Neural progenitor cell (in vitro differentiated cells): ENCODE measurements at regions not wholly inside any gene's neighbourhood (a gene's known extent, or its start where the extent isn't known, plus 50 kb on each side); places are given as distances from the start of the nearest gene placed in this dataset.

Source experiments
- DNase-seq: peaks from one replicate; pipeline ENCODE4 v3.0.0-alpha.2; 2016; ENCODE audit warnings: low spot score
- H2AFZ ChIP-seq: fragments of 200-600 bp; sonication (generic); replicated peaks from 2 replicates; pipeline ENCODE4 v1.6.1; 2016; ENCODE audit warnings: antibody characterized with exemption
- H3F3A ChIP-seq: fragments of 200-600 bp; sonication (generic); 2 replicates; pipeline ENCODE4 v1.6.1; 2016; ENCODE audit warnings: antibody characterized with exemption, low read depth
- H3K27ac ChIP-seq: fragments of 200-600 bp; sonication (generic); 2 replicates; pipeline ENCODE4 v1.5.1; 2016; ENCODE audit warnings: mild to moderate bottlenecking
- H3K27me3 ChIP-seq: fragments of 200-600 bp; sonication (generic); 2 replicates; pipeline ENCODE4 v1.6.1; 2016; ENCODE audit warnings: mild to moderate bottlenecking, moderate library complexity
- H3K36me3 ChIP-seq: fragments of 200-600 bp; sonication (generic); 2 replicates; pipeline ENCODE4 v1.5.1; 2016
- H3K4me1 ChIP-seq: fragments of 200-600 bp; sonication (generic); 2 replicates; pipeline ENCODE4 v1.6.1; 2016; ENCODE audit warnings: mixed run types
- H3K4me2 ChIP-seq: fragments of 200-600 bp; sonication (generic); 2 replicates; pipeline ENCODE4 v1.6.1; 2016
- H3K4me3 ChIP-seq: fragments of 200-600 bp; sonication (generic); 2 replicates; pipeline ENCODE4 v1.5.1; 2016
- H3K79me2 ChIP-seq: fragments of 200-600 bp; sonication (generic); 2 replicates; pipeline ENCODE4 v1.6.1; 2016; ENCODE audit warnings: low read depth
- H3K9ac ChIP-seq: fragments of 200-600 bp; sonication (generic); 2 replicates; pipeline ENCODE4 v1.6.1; 2016
- H3K9me3 ChIP-seq: fragments of 200-600 bp; sonication (generic); 2 replicates; pipeline ENCODE4 v1.5.1; 2016; ENCODE audit warnings: low read depth
- H4K20me1 ChIP-seq: fragments of 200-600 bp; sonication (generic); 2 replicates; pipeline ENCODE4 v1.6.1; 2016; ENCODE audit warnings: low read depth
- H3K27ac Mint-ChIP-seq: 3 replicates; pipeline ENCODE4 v1.8.0; 2021; ENCODE audit warnings: mixed read lengths
- H3K27me3 Mint-ChIP-seq: 2 replicates; pipeline ENCODE4 v1.8.0; 2022; ENCODE audit warnings: low read depth, mild to moderate bottlenecking, inconsistent platforms, moderate library complexity, mixed read lengths; ENCODE audit not compliant: insufficient read depth
- H3K36me3 Mint-ChIP-seq: 3 replicates; pipeline ENCODE4 v1.8.0; 2021; ENCODE audit warnings: mixed read lengths
- H3K4me1 Mint-ChIP-seq: 3 replicates; pipeline ENCODE4 v1.8.0; 2021; ENCODE audit warnings: mixed read lengths
- H3K4me3 Mint-ChIP-seq: 3 replicates; pipeline ENCODE4 v1.8.0; 2021; ENCODE audit warnings: mild to moderate bottlenecking, moderate library complexity, mixed read lengths
- H3K9me3 Mint-ChIP-seq: 3 replicates; pipeline ENCODE4 v1.8.0; 2020; ENCODE audit warnings: mixed read lengths
- EZH2 ChIP-seq: fragments of 200-600 bp; sonication (generic); IDR thresholded peaks from 2 replicates; pipeline ENCODE4 v1.6.1; 2017; ENCODE audit warnings: antibody characterized with exemption, mild to moderate bottlenecking, moderate library complexity
- EZH2phosphoT487 ChIP-seq: fragments of 200-600 bp; sonication (generic); IDR thresholded peaks from 2 replicates; pipeline ENCODE4 v1.6.1; 2017; ENCODE audit warnings: antibody characterized with exemption
- TF ChIP-seq, protein P1 (sequence below): fragments of 200-600 bp; sonication (generic); IDR thresholded peaks from 2 replicates; pipeline ENCODE4 v1.5.1; 2017; ENCODE audit warnings: antibody characterized with exemption, mild to moderate bottlenecking

DNA sequence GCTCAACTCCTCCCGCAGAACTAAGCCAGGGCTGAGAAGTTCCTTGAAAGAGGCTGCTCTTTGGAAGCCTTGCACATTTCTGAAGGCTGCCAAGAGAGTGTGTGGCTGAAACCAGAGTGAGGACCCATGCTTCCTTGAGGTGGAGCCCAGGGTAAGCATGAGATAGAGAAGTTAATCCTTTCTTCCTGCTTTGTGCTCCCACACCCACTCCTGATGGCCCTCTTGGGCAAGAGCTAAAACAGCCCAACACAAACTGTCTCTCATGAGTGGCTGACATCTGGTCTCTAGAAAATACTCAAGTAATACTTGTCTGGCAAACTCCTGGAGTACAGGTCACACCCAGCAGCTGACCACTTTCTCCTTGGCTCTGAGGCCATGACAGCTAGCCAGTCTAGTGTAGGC, 523.7 kb downstream of the INSC start:
- Histone ChIP-seq H2AFZ (no peak overlapping the region), H3K27ac (no peak overlapping the region), H3K27me3 (no peaks in the 10 kb centered on the region), H3K4me2 (no peak overlapping the region), H3K9ac (no peak overlapping the region), H3F3A (no peaks in the 10 kb centered on the region), H4K20me1 (no peaks in the 10 kb centered on the region), H3K4me3 (no peak overlapping the region), H3K4me1 (no peaks in the 10 kb centered on the region), H3K79me2 (no peaks in the 10 kb centered on the region), H3K9me3 (no peaks in the 10 kb centered on the region), H3K36me3 (no peaks in the 10 kb centered on the region)
- H3K36me3 Mint-ChIP-seq = no peaks in the 10 kb centered on the region
- H3K4me1 Mint-ChIP-seq = peaks cover 2% of the 10 kb centered on the region
- DNase-seq = no peak
- TF ChIP-seq EZH2phosphoT487 = no peak
- TF ChIP-seq, protein P1, sequence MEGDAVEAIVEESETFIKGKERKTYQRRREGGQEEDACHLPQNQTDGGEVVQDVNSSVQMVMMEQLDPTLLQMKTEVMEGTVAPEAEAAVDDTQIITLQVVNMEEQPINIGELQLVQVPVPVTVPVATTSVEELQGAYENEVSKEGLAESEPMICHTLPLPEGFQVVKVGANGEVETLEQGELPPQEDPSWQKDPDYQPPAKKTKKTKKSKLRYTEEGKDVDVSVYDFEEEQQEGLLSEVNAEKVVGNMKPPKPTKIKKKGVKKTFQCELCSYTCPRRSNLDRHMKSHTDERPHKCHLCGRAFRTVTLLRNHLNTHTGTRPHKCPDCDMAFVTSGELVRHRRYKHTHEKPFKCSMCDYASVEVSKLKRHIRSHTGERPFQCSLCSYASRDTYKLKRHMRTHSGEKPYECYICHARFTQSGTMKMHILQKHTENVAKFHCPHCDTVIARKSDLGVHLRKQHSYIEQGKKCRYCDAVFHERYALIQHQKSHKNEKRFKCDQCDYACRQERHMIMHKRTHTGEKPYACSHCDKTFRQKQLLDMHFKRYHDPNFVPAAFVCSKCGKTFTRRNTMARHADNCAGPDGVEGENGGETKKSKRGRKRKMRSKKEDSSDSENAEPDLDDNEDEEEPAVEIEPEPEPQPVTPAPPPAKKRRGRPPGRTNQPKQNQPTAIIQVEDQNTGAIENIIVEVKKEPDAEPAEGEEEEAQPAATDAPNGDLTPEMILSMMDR = no peak
- H3K9me3 Mint-ChIP-seq = no peaks in the 10 kb centered on the region
- no peak overlapping the region for H3K27ac Mint-ChIP-seq
- no peak overlapping the region for H3K4me3 Mint-ChIP-seq
- no peaks in the 10 kb centered on the region for H3K27me3 Mint-ChIP-seq

DNA sequence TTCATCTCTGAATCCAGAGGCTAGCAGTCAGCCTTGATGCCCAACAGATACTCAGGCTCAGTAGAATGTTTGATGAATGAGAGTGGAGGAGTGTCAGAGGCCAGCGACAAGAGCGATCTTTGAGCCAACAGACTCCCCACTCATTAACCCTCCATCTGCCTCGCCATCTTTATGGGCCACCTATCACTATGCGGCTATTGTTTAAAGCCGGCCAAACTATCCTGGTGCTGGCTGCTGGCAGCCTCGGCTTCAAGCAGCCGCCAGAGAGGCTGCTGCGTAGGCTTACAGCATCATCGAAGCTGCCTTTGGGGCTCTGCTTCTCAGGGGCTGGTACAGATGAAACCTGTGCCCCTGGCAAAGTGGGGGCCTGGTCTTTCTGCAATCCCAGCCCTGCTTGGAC, 525.6 kb downstream of the INSC start:
- Mint-ChIP-seq H3K4me3 (no peak overlapping the region), H3K9me3 (no peaks in the 10 kb centered on the region), H3K27me3 (no peaks in the 10 kb centered on the region), H3K36me3 (no peaks in the 10 kb centered on the region), H3K27ac (no peak overlapping the region), H3K4me1 (peaks cover 3% of the 10 kb centered on the region)
- Histone ChIP-seq H3K27me3 (no peaks in the 10 kb centered on the region), H2AFZ (no peak overlapping the region), H3K27ac (no peak overlapping the region), H3F3A (no peaks in the 10 kb centered on the region), H3K36me3 (no peaks in the 10 kb centered on the region), H3K4me3 (no peak overlapping the region), H3K4me2 (no peak overlapping the region), H4K20me1 (no peaks in the 10 kb centered on the region), H3K9me3 (no peaks in the 10 kb centered on the region), H3K9ac (no peak overlapping the region), H3K79me2 (no peaks in the 10 kb centered on the region), H3K4me1 (no peaks in the 10 kb centered on the region)
- DNase-seq = peak; percentile 19
- no peak for TF ChIP-seq EZH2
- TF ChIP-seq, protein P1 = no peak
- no peak for TF ChIP-seq EZH2phosphoT487

DNA sequence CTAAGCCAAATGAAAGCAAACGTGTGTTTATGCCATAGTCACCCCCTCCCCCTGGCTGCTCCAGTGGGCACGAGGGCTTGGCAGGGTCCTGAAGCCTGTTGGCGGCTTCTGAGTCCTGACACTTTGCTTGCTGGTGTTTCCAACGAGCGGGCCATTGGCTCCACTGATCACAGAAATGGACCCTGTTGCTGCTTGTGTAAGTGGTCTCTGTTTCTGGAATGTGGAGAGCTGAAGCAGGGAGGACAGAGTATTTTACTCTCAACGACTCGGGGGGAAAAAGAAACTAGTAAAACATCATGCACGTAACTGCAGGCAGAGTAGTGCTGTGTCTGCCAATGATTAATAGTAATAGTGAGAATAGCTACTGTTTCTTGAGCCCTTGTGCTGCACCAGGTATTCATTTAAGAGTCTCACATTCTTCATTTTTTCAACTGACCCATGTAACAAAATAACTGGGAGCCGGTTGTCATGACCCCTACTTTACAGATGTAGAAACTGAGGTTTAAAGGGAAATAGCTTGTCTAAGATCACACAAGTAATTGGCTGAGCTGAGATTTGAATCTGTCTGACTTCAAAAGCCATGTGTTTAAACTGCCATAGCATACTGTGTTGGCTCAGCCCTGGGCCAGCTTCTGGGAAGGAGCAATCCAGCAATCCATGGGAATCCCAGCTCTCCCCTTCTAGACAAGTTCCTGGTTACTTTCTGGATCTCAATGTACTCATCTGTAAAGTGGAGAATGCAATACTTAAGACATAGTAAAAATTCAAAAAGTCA, 526.7 kb downstream of the INSC start:
- Mint-ChIP-seq H3K4me3 (no peak overlapping the region), H3K27me3 (no peaks in the 10 kb centered on the region), H3K4me1 (peaks cover 3% of the 10 kb centered on the region), H3K9me3 (no peaks in the 10 kb centered on the region), H3K27ac (no peak overlapping the region), H3K36me3 (no peaks in the 10 kb centered on the region)
- no peaks in the 10 kb centered on the region for H3K9me3 ChIP-seq
- no peaks in the 10 kb centered on the region for H3K27me3 ChIP-seq
- no peak overlapping the region for H3K27ac ChIP-seq
- DNase-seq = no peak
- H3K9ac ChIP-seq = no peak overlapping the region
- H2AFZ ChIP-seq = no peak overlapping the region
- H3K36me3 ChIP-seq = no peaks in the 10 kb centered on the region
- no peaks in the 10 kb centered on the region for H3K4me1 ChIP-seq
- no peaks in the 10 kb centered on the region for H3F3A ChIP-seq
- no peak overlapping the region for H3K4me3 ChIP-seq
- TF ChIP-seq, protein P1 = no peak
- TF ChIP-seq EZH2phosphoT487 = no peak
- no peak for TF ChIP-seq EZH2
- no peaks in the 10 kb centered on the region for H3K79me2 ChIP-seq
- H3K4me2 ChIP-seq = no peak overlapping the region
- no peaks in the 10 kb centered on the region for H4K20me1 ChIP-seq
